Left lung (tissue), 4 donors: ENCODE measurements at regions not wholly inside any gene's neighbourhood (a gene's known extent, or its start where the extent isn't known, plus 50 kb on each side); places are given as distances from the start of the nearest gene placed in this dataset.
A peak's percentile ranks its signal among the peaks of the same experiment; 100 is the strongest.

Experiments used
- ATAC-seq: fragments of 200-7000 bp; cut with Tn5 transposase; one replicate; pipeline ENCODE4 v1.9.1; 2020; ENCODE audit warnings: moderate library complexity
- DNase-seq, 4 donors: peaks; one replicate each; pipeline ENCODE4 v3.0.0-alpha.2; 2013 to 2020
- H3K27ac ChIP-seq, 2 donors: fragments of 200-600 bp; sonication (generic) in 1 of 2; one replicate each; pipeline versions ENCODE4 v1.5.0 to v1.8.0; 2020 to 2021
- H3K27me3 ChIP-seq, 2 donors: fragments of 200-600 bp; sonication (generic) in 1 of 2; one replicate each; pipeline versions ENCODE4 v1.5.0 to v1.8.0; 2020 to 2021
- H3K36me3 ChIP-seq, 2 donors: fragments of 200-600 bp; sonication (generic) in 1 of 2; one replicate each; pipeline versions ENCODE4 v1.5.0 to v1.8.0; 2020 to 2021
- H3K4me1 ChIP-seq, 2 donors: fragments of 200-600 bp; one replicate each; pipeline ENCODE4 v1.8.0; 2021
- H3K4me3 ChIP-seq, 2 donors: fragments of 200-600 bp; sonication (generic) in 1 of 2; one replicate each; pipeline versions ENCODE4 v1.5.0 to v1.8.0; 2020 to 2021; ENCODE audit warnings: mild to moderate bottlenecking in 1 of 2
- H3K9me3 ChIP-seq, 2 donors: fragments of 200-600 bp; sonication (generic) in 1 of 2; one replicate each; pipeline versions ENCODE4 v1.5.0 to v1.8.0; 2020 to 2021
- CTCF ChIP-seq, 2 donors: fragments of 200-600 bp; sonication (generic) in 1 of 2; IDR thresholded peaks; one replicate each; pipeline versions ENCODE4 v1.5.0 to v1.8.0; 2021; ENCODE audit warnings: antibody characterized with exemption in 2 of 2
- intact Hi-C, 2 donors: fragments of 100-400 bp; cut with DNase I; formaldehyde crosslinking; loops; one replicate each; pipeline versions ENCODE4 v1.11.2 to v1.14.2; 2022
- donor health status: DM: no; HTN: yes; CAD: no.
- donor health status: DM: no; HTN: no; CAD: no.

DNA sequence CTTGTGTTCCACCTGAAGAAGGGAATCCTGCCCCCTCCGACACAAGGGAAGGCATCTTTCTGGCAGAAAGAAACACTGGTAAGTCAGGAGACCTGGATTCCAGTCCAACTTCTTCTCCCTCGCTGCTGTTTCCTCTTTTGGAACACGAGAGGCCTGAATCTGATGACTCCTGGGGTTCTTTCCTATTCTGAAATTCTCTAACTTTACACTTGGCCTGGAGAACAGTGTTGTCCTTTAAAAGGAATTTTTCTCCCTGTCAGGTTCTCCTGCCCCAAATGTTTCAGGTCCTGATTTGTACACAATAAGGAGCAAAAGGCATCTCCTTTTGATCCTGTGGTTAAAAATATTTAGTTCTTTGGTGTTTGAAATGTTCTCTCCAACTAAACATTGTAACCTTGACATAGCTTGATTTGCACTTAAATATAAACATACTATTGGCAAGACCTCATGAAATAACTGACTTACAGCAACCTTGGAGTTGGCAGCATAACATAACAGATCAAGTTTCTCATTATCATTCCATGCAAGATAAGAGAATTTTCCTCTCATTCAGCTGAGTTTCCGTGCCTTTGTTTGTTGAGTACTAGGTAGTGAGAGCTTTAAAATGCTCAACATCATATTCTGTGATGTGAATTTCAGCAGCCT, 244.8 kb downstream of the COG6 start:
- intact Hi-C loops, result no loop called here
- H3K27ac ChIP-seq, result no peak overlapping the region
- no peak for ATAC-seq

DNA sequence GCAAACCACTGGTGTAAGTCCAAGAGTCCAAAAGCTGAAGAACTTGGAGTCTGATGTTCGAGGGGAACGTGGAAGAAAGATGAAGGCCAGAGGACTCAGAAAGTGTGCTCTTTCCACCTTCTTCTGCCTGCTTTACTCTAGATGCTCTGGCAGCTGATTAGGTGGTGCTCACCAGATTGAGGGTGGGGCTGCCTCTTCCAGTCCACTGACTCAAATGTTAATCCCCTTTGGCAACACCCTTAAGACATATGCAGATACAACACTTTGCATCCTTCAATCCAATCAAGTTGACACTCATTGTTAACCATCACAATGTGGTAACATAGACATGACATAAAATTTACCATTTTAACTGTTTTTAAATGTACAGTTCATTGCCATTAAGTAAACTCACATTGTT, 249.5 kb downstream of the COG6 start:
- Histone ChIP-seq H3K4me1 (no peaks in the 10 kb centered on the region), H3K9me3 (no peaks in the 10 kb centered on the region), H3K27ac (no peak overlapping the region), H3K27me3 (no peaks in the 10 kb centered on the region), H3K4me3 (no peak overlapping the region), H3K36me3 (no peaks in the 10 kb centered on the region)
- intact Hi-C loops, result no loop called here
- DNase-seq, result no peak
- ATAC-seq, result no peak
- no peak for TF ChIP-seq CTCF (IDR thresholded peaks at IDR 0.05)

More for the DNA sequence above, 244.8 kb downstream of the COG6 start:
- Histone ChIP-seq H3K9me3 (no peaks in the 10 kb centered on the region), H3K4me1 (no peaks in the 10 kb centered on the region), H3K27me3 (no peaks in the 10 kb centered on the region), H3K4me3 (no peak overlapping the region), H3K36me3 (no peaks in the 10 kb centered on the region)
- TF ChIP-seq CTCF (IDR thresholded peaks at IDR 0.05), result no peak
- DNase-seq, result peak in 1 of 4 donors; percentile 24

DNA sequence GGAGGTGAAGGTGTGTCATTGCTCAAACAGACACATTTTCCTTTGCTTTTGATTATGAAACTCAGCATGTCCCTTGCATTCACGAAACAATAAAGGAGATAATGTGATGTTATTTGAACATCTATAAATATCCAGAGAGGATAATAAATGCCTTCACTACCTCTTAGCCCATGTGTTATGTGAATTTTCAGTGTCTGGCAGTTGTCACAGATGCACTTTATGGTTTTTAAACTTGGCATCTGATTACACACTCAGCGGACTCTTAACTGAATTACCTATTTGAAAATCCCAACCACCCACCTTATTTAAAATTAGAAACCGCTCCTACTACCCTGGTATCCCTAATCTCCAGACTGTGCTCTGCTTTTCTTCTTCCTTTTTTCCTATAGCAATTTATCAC, 254.2 kb downstream of the COG6 start:
- TF ChIP-seq CTCF (IDR thresholded peaks at IDR 0.05), result no peak
- no peak for ATAC-seq
- H3K27ac ChIP-seq, result no peak overlapping the region
- intact Hi-C loops, result no loop called here
- H3K9me3 ChIP-seq, result no peaks in the 10 kb centered on the region
- no peaks in the 10 kb centered on the region for H3K27me3 ChIP-seq
- peaks cover 0 to 4% of the 10 kb centered on the region in 2 donors for H3K4me1 ChIP-seq
- no peaks in the 10 kb centered on the region for H3K36me3 ChIP-seq
- no peak overlapping the region for H3K4me3 ChIP-seq
- DNase-seq, result no peak

DNA sequence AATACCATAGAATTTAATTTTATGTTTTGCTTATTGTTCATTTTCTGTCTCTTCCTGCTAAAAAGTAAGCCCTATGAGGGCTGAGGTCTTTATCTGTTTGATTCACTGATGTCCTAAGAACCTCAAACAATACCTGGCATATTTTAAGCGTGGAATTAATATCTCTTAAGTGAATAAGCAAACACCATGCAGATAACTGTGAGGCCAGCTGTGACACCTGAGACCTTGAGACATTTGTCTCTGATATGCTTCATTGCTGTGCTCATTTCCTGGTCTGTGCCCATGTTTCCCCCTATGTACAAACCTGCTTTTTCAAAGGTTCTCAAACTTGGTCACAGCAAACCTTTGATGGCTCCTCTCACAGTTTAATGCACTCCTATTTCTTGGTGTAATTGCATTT, 254.6 kb downstream of the COG6 start:
- Histone ChIP-seq H3K4me3 (no peak overlapping the region), H3K27ac (no peak overlapping the region), H3K9me3 (no peaks in the 10 kb centered on the region), H3K27me3 (no peaks in the 10 kb centered on the region), H3K36me3 (no peaks in the 10 kb centered on the region), H3K4me1 (peaks cover 0 to 4% of the 10 kb centered on the region in 2 donors)
- DNase-seq (no peak), ATAC-seq (no peak)
- TF ChIP-seq CTCF (IDR thresholded peaks at IDR 0.05), result no peak
- intact Hi-C loops, result no loop called here

DNA sequence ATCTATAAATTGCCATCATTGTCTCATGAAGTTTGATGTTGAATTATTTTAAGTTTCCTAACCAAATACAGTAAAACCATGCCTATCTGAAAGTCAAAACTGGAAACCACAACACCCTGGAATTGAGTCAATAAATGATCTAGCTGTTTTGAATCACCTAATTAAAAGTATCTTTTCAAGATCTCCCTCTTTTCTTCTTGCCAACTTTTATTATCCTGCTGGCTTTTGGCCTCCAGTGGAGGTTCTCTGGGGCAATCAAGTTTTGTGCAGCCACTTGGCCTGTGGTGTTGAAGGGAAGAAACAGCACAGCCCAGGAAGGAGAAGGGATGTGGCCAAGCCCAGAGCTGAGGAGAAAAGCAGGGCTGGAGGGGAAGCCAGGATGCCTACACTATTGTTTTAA, 255.4 kb downstream of the COG6 start:
- Histone ChIP-seq H3K9me3 (no peaks in the 10 kb centered on the region), H3K4me1 (peaks cover 0 to 4% of the 10 kb centered on the region in 2 donors), H3K4me3 (no peak overlapping the region), H3K27ac (no peak overlapping the region), H3K36me3 (no peaks in the 10 kb centered on the region), H3K27me3 (no peaks in the 10 kb centered on the region)
- ATAC-seq (peak; percentile 42), DNase-seq (peak in 2 of 4 donors; percentile 23 to 39)
- TF ChIP-seq CTCF (IDR thresholded peaks at IDR 0.05), result no peak
- intact Hi-C loops, result no loop called here
